ENCODE measurements at regions not wholly inside any gene's neighbourhood (a gene's known extent, or its start where the extent isn't known, plus 50 kb on each side); places are given as distances from the start of the nearest gene placed in this dataset.

- no peaks in the 10 kb centered on the region for H3K4me1 ChIP-seq
- DNase-seq = no peak
- H3K27ac ChIP-seq = no peak overlapping the region
- no peaks in the 10 kb centered on the region for H3K27me3 ChIP-seq
- H3K36me3 ChIP-seq = no peaks in the 10 kb centered on the region
- TF ChIP-seq CTCF (IDR thresholded peaks at IDR 0.05) = no peak
- no peak for TF ChIP-seq POLR2A (IDR thresholded peaks at IDR 0.05)
- H3K9me3 ChIP-seq = no peaks in the 10 kb centered on the region
- intact Hi-C loops (cut with DNase I) = no loop called here
- H3K4me3 ChIP-seq (replicated peaks in 1 of 3) = no peak overlapping the region
Observed at GRCh38 chr14:82342596-82342995, 808.9 kb upstream of the SEL1L start.

- TF ChIP-seq POLR2A (IDR thresholded peaks at IDR 0.05) (no peak), CTCF (IDR thresholded peaks at IDR 0.05) (no peak)
- intact Hi-C loops (cut with DNase I) = no loop called here
- Histone ChIP-seq H3K9me3 (no peaks in the 10 kb centered on the region), H3K4me3 (replicated peaks in 1 of 3) (no peak overlapping the region), H3K36me3 (no peaks in the 10 kb centered on the region), H3K27ac (no peak overlapping the region), H3K4me1 (no peaks in the 10 kb centered on the region), H3K27me3 (no peaks in the 10 kb centered on the region)
- DNase-seq = no peak
Observed at GRCh38 chr14:82345184-82345583, 811.5 kb upstream of the SEL1L start.

GRCh38 chr14:82354126-82354525 is 820.5 kb upstream of the SEL1L start:
- TF ChIP-seq CTCF (IDR thresholded peaks at IDR 0.05) = no peak
- no peak for TF ChIP-seq POLR2A (IDR thresholded peaks at IDR 0.05)
- no peak for DNase-seq
- Histone ChIP-seq H3K27ac (no peak overlapping the region), H3K9me3 (no peaks in the 10 kb centered on the region), H3K36me3 (no peaks in the 10 kb centered on the region), H3K4me1 (no peaks in the 10 kb centered on the region), H3K4me3 (replicated peaks in 1 of 3) (no peak overlapping the region), H3K27me3 (no peaks in the 10 kb centered on the region)
- intact Hi-C loops (cut with DNase I) = no loop called here

GRCh38 chr14:82359201-82359600 is 825.5 kb upstream of the SEL1L start:
- Histone ChIP-seq H3K9me3 (no peaks in the 10 kb centered on the region), H3K27ac (no peak overlapping the region), H3K4me3 (replicated peaks in 1 of 3) (no peak overlapping the region), H3K27me3 (no peaks in the 10 kb centered on the region), H3K36me3 (no peaks in the 10 kb centered on the region), H3K4me1 (no peaks in the 10 kb centered on the region)
- no peak for TF ChIP-seq CTCF (IDR thresholded peaks at IDR 0.05)
- no peak for TF ChIP-seq POLR2A (IDR thresholded peaks at IDR 0.05)
- WGBS, 2 donors = 82% methylated on average over 3 of the region's 3 CpGs
- intact Hi-C loops (cut with DNase I) = no loop called here
- no peak for DNase-seq

GRCh38 chr14:82362452-82362851 is 828.8 kb upstream of the SEL1L start:
- Histone ChIP-seq H3K4me1 (no peaks in the 10 kb centered on the region), H3K9me3 (no peaks in the 10 kb centered on the region), H3K27me3 (no peaks in the 10 kb centered on the region), H3K27ac (no peak overlapping the region), H3K4me3 (replicated peaks in 1 of 3) (no peak overlapping the region), H3K36me3 (no peaks in the 10 kb centered on the region)
- TF ChIP-seq CTCF (IDR thresholded peaks at IDR 0.05) (no peak), POLR2A (IDR thresholded peaks at IDR 0.05) (no peak)
- DNase-seq = no peak
- intact Hi-C loops (cut with DNase I) = no loop called here
